ENCODE measurements at regions not wholly inside any gene's neighbourhood (a gene's known extent, or its start where the extent isn't known, plus 50 kb on each side); places are given as distances from the start of the nearest gene placed in this dataset.

- DNase-seq, result no peak
Measured at GRCh38 chr16:59188029-59188428, 453.9 kb upstream of the GOT2 start.

- no peak for DNase-seq
Measured at GRCh38 chr16:59181821-59182420, 447.8 kb upstream of the GOT2 start.

GRCh38 chr16:59180083-59180476 lies 446.0 kb upstream of the GOT2 start:
- DNase-seq, result no peak

GRCh38 chr16:59179446-59180082 lies 445.4 kb upstream of the GOT2 start:
- DNase-seq, result no peak

GRCh38 chr16:59173408-59173831 lies 439.3 kb upstream of the GOT2 start:
- no peak for DNase-seq

GRCh38 chr16:59170099-59170712 lies 436.1 kb upstream of the GOT2 start:
- no peak for DNase-seq

GRCh38 chr16:59169168-59169567 lies 435.1 kb upstream of the GOT2 start:
- no peak for DNase-seq

GRCh38 chr16:59168461-59169114 lies 434.5 kb upstream of the GOT2 start:
- no peak for DNase-seq

- no peak for DNase-seq
Measured at GRCh38 chr16:59164461-59164860, 430.3 kb upstream of the GOT2 start.

- no peak for DNase-seq
Measured at GRCh38 chr16:59163371-59164055, 429.4 kb upstream of the GOT2 start.

- no peak for DNase-seq
Measured at GRCh38 chr16:59161679-59162078, 427.6 kb upstream of the GOT2 start.

GRCh38 chr16:59154295-59154694 lies 420.2 kb upstream of the GOT2 start:
- DNase-seq, result no peak

GRCh38 chr16:59148769-59149155 lies 414.6 kb upstream of the GOT2 start:
- no peak for DNase-seq

- no peak for DNase-seq
Measured at GRCh38 chr16:59148056-59148768, 414.1 kb upstream of the GOT2 start.

- no peak for DNase-seq
Measured at GRCh38 chr16:59146140-59146539, 412.0 kb upstream of the GOT2 start.

- no peak for DNase-seq
Measured at GRCh38 chr16:59144841-59145240, 410.7 kb upstream of the GOT2 start.

- no peak for DNase-seq
Measured at GRCh38 chr16:59144326-59144725, 410.2 kb upstream of the GOT2 start.

- DNase-seq, result no peak
Measured at GRCh38 chr16:59126486-59126885, 392.4 kb upstream of the GOT2 start.

- DNase-seq, result no peak
Measured at GRCh38 chr16:59124056-59124455, 389.9 kb upstream of the GOT2 start.

- no peak for DNase-seq
Measured at GRCh38 chr16:59123479-59123878, 389.4 kb upstream of the GOT2 start.

GRCh38 chr16:59122262-59122537 lies 388.1 kb upstream of the GOT2 start:
- DNase-seq, result no peak

GRCh38 chr16:59121411-59122261 lies 387.5 kb upstream of the GOT2 start:
- no peak for DNase-seq
